ENCODE measurements at regions not wholly inside any gene's neighbourhood (a gene's known extent, or its start where the extent isn't known, plus 50 kb on each side); places are given as distances from the start of the nearest gene placed in this dataset.

- TF ChIP-seq POLR2A (IDR thresholded peaks at IDR 0.05; ENCODE audit: low read depth, low read length) (no peak), POLR2AphosphoS5 (IDR thresholded peaks at IDR 0.05; ENCODE audit: low read depth, low read length) (no peak), TAF1 (IDR thresholded peaks at IDR 0.05; ENCODE audit: borderline replicate concordance, low read depth, low read length) (no peak)
Observed at GRCh38 chr2:208782097-208782496, 375.5 kb downstream of the PTH2R start.

All from GM12892 (cell line).